HEK293 (cell line): ENCODE measurements at regions not wholly inside any gene's neighbourhood (a gene's known extent, or its start where the extent isn't known, plus 50 kb on each side); places are given as distances from the start of the nearest gene placed in this dataset.

Experiments used
- KLF9 ChIP-seq: fragments of 450-650 bp; formaldehyde crosslinking; IDR thresholded peaks from 2 replicates; pipeline ENCODE4 v1.5.1; 2016; ENCODE audit warnings: missing biosample characterization, missing genetic modification characterization, low read depth
- PRDM1 ChIP-seq: fragments of 450-650 bp; formaldehyde crosslinking; IDR thresholded peaks from 2 replicates; pipeline ENCODE4; 2016; ENCODE audit warnings: missing biosample characterization, missing genetic modification characterization
- PRDM10 ChIP-seq: fragments of 450-650 bp; formaldehyde crosslinking; IDR thresholded peaks from 2 replicates; pipeline ENCODE4 v1.5.1; 2016; ENCODE audit warnings: missing biosample characterization, missing genetic modification characterization
- ZBTB17 ChIP-seq: fragments of 450-650 bp; formaldehyde crosslinking; IDR thresholded peaks from 2 replicates; pipeline ENCODE4 v1.5.1; 2016; ENCODE audit warnings: missing biosample characterization, missing genetic modification characterization
- ZBTB21 ChIP-seq: fragments of 450-650 bp; formaldehyde crosslinking; IDR thresholded peaks from 2 replicates; pipeline ENCODE4 v1.5.1; 2017; ENCODE audit warnings: missing biosample characterization, missing genetic modification characterization
- ZNF114 ChIP-seq: fragments of 450-650 bp; formaldehyde crosslinking; IDR thresholded peaks from 2 replicates; pipeline ENCODE4 v1.5.0; 2017; ENCODE audit warnings: missing biosample characterization, missing genetic modification characterization
- ZNF121 ChIP-seq: fragments of 450-650 bp; formaldehyde crosslinking; IDR thresholded peaks from 2 replicates; pipeline ENCODE4 v1.5.1; 2016; ENCODE audit warnings: missing biosample characterization, missing genetic modification characterization
- ZNF174 ChIP-seq: fragments of 450-650 bp; formaldehyde crosslinking; IDR thresholded peaks from 2 replicates; pipeline ENCODE4 v1.5.0; 2017; ENCODE audit warnings: missing biosample characterization, mild to moderate bottlenecking, missing genetic modification characterization
- ZNF19 ChIP-seq: fragments of 450-650 bp; formaldehyde crosslinking; IDR thresholded peaks from 2 replicates; pipeline ENCODE4; 2016; ENCODE audit warnings: missing biosample characterization, missing genetic modification characterization, low read depth
- ZNF26 ChIP-seq: fragments of 450-650 bp; formaldehyde crosslinking; IDR thresholded peaks from 2 replicates; pipeline ENCODE4 v1.5.1; 2016; ENCODE audit warnings: missing biosample characterization, missing genetic modification characterization
- ZNF292 ChIP-seq: fragments of 450-650 bp; formaldehyde crosslinking; IDR thresholded peaks from 2 replicates; pipeline ENCODE4 v1.5.1; 2016; ENCODE audit warnings: low read depth, missing biosample characterization, missing genetic modification characterization, borderline replicate concordance
- ZNF324 ChIP-seq: fragments of 450-650 bp; formaldehyde crosslinking; IDR thresholded peaks from 2 replicates; pipeline ENCODE4 v1.5.1; 2016; ENCODE audit warnings: missing biosample characterization, missing genetic modification characterization
- ZNF335 ChIP-seq: fragments of 450-650 bp; formaldehyde crosslinking; conservative IDR thresholded peaks from 2 replicates; pipeline ENCODE4 v1.5.1; 2016; ENCODE audit warnings: missing biosample characterization, missing genetic modification characterization
- ZNF391 ChIP-seq: fragments of 450-650 bp; formaldehyde crosslinking; IDR thresholded peaks from 2 replicates; pipeline ENCODE4 v1.5.1; 2016; ENCODE audit warnings: low read depth, missing biosample characterization, missing genetic modification characterization, borderline replicate concordance
- ZNF404 ChIP-seq: fragments of 450-650 bp; formaldehyde crosslinking; IDR thresholded peaks from 2 replicates; pipeline ENCODE4 v1.5.1; 2017; ENCODE audit warnings: missing biosample characterization, missing genetic modification characterization
- ZNF449 ChIP-seq: fragments of 450-650 bp; formaldehyde crosslinking; IDR thresholded peaks from 2 replicates; pipeline ENCODE4 v1.5.1; 2017; ENCODE audit warnings: missing biosample characterization, mild to moderate bottlenecking, missing genetic modification characterization, moderate library complexity
- ZNF510 ChIP-seq: fragments of 450-650 bp; formaldehyde crosslinking; IDR thresholded peaks from 2 replicates; pipeline ENCODE4 v1.5.1; 2018; ENCODE audit warnings: mild to moderate bottlenecking, missing genetic modification characterization, missing biosample characterization; ENCODE audit not compliant: insufficient replicate concordance
- ZNF513 ChIP-seq: fragments of 450-650 bp; IDR thresholded peaks from 2 replicates; pipeline ENCODE4 v1.5.1; 2018; ENCODE audit warnings: missing biosample characterization, missing genetic modification characterization
- ZNF521 ChIP-seq: fragments of 450-650 bp; formaldehyde crosslinking; IDR thresholded peaks from 2 replicates; pipeline ENCODE4 v1.5.1; 2017; ENCODE audit warnings: missing biosample characterization, mild to moderate bottlenecking, missing genetic modification characterization
- ZNF544 ChIP-seq: fragments of 450-650 bp; formaldehyde crosslinking; IDR thresholded peaks from 2 replicates; pipeline ENCODE4 v1.5.0; 2017; ENCODE audit warnings: missing biosample characterization, missing genetic modification characterization
- ZNF571 ChIP-seq: fragments of 450-650 bp; formaldehyde crosslinking; IDR thresholded peaks from 2 replicates; pipeline ENCODE4 v1.5.0; 2017; ENCODE audit warnings: missing biosample characterization, missing genetic modification characterization
- ZNF596 ChIP-seq: fragments of 450-650 bp; IDR thresholded peaks from 2 replicates; pipeline ENCODE4 v1.5.0; 2018; ENCODE audit warnings: missing biosample characterization, mild to moderate bottlenecking, missing genetic modification characterization, moderate library complexity
- ZNF610 ChIP-seq: fragments of 450-650 bp; formaldehyde crosslinking; IDR thresholded peaks from 2 replicates; pipeline ENCODE4 v1.5.1; 2016; ENCODE audit warnings: missing biosample characterization, missing genetic modification characterization, borderline replicate concordance
- ZNF654 ChIP-seq: fragments of 450-650 bp; formaldehyde crosslinking; IDR thresholded peaks from 2 replicates; pipeline ENCODE4 v1.5.1; 2016; ENCODE audit warnings: low read depth, missing biosample characterization, missing genetic modification characterization
- ZNF76 ChIP-seq: fragments of 450-650 bp; formaldehyde crosslinking; IDR thresholded peaks from 2 replicates; pipeline ENCODE4; 2016; ENCODE audit warnings: low read depth, missing biosample characterization, missing genetic modification characterization, borderline replicate concordance
- ZSCAN16 ChIP-seq: fragments of 450-650 bp; formaldehyde crosslinking; IDR thresholded peaks from 2 replicates; pipeline ENCODE4 v1.5.1; 2016; ENCODE audit warnings: missing biosample characterization, missing genetic modification characterization
- TF ChIP-seq, protein P1 (sequence below): fragments of 450-650 bp; formaldehyde crosslinking; IDR thresholded peaks from 2 replicates; pipeline ENCODE4 v1.5.1; 2016; ENCODE audit warnings: missing biosample characterization, missing genetic modification characterization

DNA sequence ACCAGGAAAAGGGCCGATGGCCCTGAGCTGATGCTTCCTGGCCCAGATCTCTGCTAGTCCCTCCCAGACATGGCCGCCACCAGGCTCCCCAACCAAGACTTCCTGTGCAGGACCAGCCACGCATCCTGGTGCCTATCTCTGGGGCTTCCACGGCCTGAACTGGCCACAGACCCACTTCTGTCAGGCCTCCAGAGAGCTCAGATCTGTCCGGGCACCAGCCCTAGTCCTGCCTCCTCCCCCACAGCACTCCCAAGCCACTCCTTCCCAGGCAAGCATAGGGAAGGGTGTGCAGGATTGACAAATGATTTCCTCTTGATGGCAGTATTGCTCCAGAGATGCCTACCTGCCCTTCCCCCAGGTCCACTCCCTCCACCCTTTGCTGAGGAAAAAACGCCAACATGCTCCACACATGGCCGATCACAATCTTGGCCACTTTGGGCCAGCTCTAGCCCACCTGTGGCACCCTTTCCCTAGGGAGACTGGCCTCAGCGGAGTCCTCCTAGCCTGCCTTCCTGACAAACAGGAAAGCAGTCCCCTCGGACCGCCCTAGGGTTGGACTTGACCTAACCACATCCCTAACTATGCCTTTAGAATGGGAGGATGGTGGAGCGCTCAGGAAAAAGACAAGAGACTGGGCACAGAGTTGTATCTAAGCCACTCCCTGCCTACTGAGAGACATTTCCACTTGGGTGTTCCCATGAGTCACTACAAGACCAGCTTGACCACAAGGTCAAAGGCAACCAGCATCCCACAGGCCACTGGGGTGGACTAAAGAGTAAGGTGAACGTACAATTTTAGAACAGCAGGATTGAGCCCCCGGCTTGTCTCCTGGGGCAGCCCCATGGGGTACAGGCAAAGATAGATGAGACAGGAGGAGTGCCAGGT is 277.5 kb upstream of the AGTR2 start (continued):
- peak; percentile 78 for TF ChIP-seq PRDM10 (tag by site-specific recombination)
- TF ChIP-seq ZBTB21 (tag by site-specific recombination) = peak; percentile 70
- TF ChIP-seq ZSCAN16 = no peak
- TF ChIP-seq ZNF391 = peak; percentile 94
- TF ChIP-seq ZNF449 (tag by site-specific recombination) = no peak
- TF ChIP-seq ZNF324 (tag by site-specific recombination) = peak; percentile 96
- no peak for TF ChIP-seq ZNF544 (tag by site-specific recombination)
- no peak for TF ChIP-seq PRDM1 (tag by site-specific recombination)
- TF ChIP-seq ZBTB17 (tag by site-specific recombination) = peak; percentile 81
- no peak; the same call in 1 of the 2 replicates for TF ChIP-seq ZNF596 (tag by site-specific recombination)
- no peak for TF ChIP-seq ZNF174 (tag by site-specific recombination)
- no peak for TF ChIP-seq ZNF521
- peak; percentile 67 for TF ChIP-seq ZNF76
- TF ChIP-seq ZNF404 (tag by site-specific recombination) = no peak
- TF ChIP-seq ZNF121 (tag by site-specific recombination) = peak; percentile 67; the same call in 1 of the 2 replicates
- peak; percentile 45; the same call in 1 of the 2 replicates for TF ChIP-seq ZNF335
- TF ChIP-seq, protein P1, sequence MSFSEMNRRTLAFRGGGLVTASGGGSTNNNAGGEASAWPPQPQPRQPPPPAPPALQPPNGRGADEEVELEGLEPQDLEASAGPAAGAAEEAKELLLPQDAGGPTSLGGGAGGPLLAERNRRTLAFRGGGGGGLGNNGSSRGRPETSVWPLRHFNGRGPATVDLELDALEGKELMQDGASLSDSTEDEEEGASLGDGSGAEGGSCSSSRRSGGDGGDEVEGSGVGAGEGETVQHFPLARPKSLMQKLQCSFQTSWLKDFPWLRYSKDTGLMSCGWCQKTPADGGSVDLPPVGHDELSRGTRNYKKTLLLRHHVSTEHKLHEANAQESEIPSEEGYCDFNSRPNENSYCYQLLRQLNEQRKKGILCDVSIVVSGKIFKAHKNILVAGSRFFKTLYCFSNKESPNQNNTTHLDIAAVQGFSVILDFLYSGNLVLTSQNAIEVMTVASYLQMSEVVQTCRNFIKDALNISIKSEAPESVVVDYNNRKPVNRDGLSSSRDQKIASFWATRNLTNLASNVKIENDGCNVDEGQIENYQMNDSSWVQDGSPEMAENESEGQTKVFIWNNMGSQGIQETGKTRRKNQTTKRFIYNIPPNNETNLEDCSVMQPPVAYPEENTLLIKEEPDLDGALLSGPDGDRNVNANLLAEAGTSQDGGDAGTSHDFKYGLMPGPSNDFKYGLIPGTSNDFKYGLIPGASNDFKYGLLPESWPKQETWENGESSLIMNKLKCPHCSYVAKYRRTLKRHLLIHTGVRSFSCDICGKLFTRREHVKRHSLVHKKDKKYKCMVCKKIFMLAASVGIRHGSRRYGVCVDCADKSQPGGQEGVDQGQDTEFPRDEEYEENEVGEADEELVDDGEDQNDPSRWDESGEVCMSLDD = peak; percentile 48
- TF ChIP-seq ZNF26 (tag by site-specific recombination) = no peak
- TF ChIP-seq ZNF654 (tag by site-specific recombination) = peak; percentile 100
- no peak for TF ChIP-seq ZNF571 (tag by site-specific recombination)
- TF ChIP-seq ZNF19 = no peak
- no peak for TF ChIP-seq ZNF510 (tag by site-specific recombination)
- TF ChIP-seq ZNF114 (tag by site-specific recombination) = no peak
- TF ChIP-seq KLF9 (tag by site-specific recombination) = no peak
- TF ChIP-seq ZNF292 (tag by site-specific recombination) = no peak
- TF ChIP-seq ZNF513 (tag by site-specific recombination) = 0 out of 2 replicates have a peak, but pooled peaks have one; percentile 16
- TF ChIP-seq ZNF610 (tag by site-specific recombination) = peak; percentile 75; the same call in 1 of the 2 replicates
